ENCODE measurements at regions not wholly inside any gene's neighbourhood (a gene's known extent, or its start where the extent isn't known, plus 50 kb on each side); places are given as distances from the start of the nearest gene placed in this dataset.

DNA sequence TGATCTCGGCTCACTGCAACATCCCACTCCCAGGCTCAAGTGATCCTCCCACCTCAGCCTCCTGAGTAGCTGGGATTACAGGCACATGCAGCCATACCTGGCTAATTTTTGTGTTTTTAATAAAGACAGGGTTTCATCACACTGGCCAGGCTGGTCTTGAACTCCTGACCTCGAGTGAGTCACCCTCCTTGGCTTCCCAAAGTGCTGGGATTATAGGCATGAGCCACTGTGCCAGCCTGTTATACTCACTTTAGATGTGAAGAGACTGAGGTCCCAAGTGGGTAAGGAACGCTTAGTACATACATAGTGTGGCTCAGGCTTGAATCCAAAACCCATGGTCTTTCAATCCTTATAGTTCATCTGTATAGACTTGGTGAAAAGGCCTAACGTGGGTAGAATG lies 63.7 kb upstream of the EPS8L3 start:
- Histone ChIP-seq H3K27ac (no peak overlapping the region), H3K36me3 (no peaks in the 10 kb centered on the region), H3K9me3 (peaks cover 0 to 6% (median 2%) of the 10 kb centered on the region in 4 donors), H3K4me3 (no peak overlapping the region), H3K4me1 (peaks cover 21 to 52% (median 27%) of the 10 kb centered on the region in 4 donors), H3K27me3 (no peaks in the 10 kb centered on the region)
- no peak for DNase-seq
- intact Hi-C loops (cut with DNase I; ENCODE audit: low total_unique reads) = no loop called here
- 78 to 91% (median 85%) methylated on average over 4 of the region's 4 CpGs for WGBS, 5 donors
- TF ChIP-seq POLR2AphosphoS5 (IDR thresholded peaks at IDR 0.05) = no peak
- TF ChIP-seq EP300 (IDR thresholded peaks at IDR 0.05) = no peak
- TF ChIP-seq, protein P1, sequence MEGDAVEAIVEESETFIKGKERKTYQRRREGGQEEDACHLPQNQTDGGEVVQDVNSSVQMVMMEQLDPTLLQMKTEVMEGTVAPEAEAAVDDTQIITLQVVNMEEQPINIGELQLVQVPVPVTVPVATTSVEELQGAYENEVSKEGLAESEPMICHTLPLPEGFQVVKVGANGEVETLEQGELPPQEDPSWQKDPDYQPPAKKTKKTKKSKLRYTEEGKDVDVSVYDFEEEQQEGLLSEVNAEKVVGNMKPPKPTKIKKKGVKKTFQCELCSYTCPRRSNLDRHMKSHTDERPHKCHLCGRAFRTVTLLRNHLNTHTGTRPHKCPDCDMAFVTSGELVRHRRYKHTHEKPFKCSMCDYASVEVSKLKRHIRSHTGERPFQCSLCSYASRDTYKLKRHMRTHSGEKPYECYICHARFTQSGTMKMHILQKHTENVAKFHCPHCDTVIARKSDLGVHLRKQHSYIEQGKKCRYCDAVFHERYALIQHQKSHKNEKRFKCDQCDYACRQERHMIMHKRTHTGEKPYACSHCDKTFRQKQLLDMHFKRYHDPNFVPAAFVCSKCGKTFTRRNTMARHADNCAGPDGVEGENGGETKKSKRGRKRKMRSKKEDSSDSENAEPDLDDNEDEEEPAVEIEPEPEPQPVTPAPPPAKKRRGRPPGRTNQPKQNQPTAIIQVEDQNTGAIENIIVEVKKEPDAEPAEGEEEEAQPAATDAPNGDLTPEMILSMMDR (IDR thresholded peaks at IDR 0.05) = no peak
- no peak for TF ChIP-seq POLR2A (IDR thresholded peaks at IDR 0.05)

DNA sequence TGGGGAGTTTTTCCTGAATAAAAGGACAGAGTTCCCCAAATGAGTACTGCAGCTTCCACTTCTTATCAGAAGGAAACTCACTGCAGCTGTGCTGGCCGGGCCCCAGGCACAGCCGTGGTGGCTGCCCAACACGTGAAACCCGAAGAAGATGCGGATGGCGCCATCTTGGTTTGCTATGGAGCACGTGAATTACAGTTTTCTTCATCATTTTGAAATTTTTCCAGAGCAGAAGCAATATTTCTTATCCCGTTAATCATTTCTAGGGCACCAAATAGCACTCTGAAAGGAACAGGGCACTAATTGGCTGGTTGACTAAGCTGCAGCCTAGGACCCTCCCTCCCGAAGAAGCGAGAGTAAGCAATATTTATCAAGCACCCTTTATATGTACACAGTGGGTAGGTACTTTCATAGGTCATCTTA lies 63.2 kb upstream of the EPS8L3 start:
- TF ChIP-seq POLR2A (IDR thresholded peaks at IDR 0.05) (no peak), POLR2AphosphoS5 (IDR thresholded peaks at IDR 0.05) (no peak), EP300 (IDR thresholded peaks at IDR 0.05) (no peak)
- TF ChIP-seq, protein P1 (IDR thresholded peaks at IDR 0.05) = no peak
- intact Hi-C loops (cut with DNase I; ENCODE audit: low total_unique reads) = no loop called here
- Histone ChIP-seq H3K27ac (no peak overlapping the region), H3K27me3 (no peaks in the 10 kb centered on the region), H3K4me1 (peaks cover 26 to 58% (median 30%) of the 10 kb centered on the region in 4 donors), H3K9me3 (peaks cover 0 to under 1% (median 0%) of the 10 kb centered on the region in 4 donors), H3K36me3 (no peaks in the 10 kb centered on the region), H3K4me3 (no peak overlapping the region)
- 70 to 83% (median 80%) methylated on average over 10 of the region's 10 CpGs for WGBS, 5 donors
- no peak for DNase-seq

DNA sequence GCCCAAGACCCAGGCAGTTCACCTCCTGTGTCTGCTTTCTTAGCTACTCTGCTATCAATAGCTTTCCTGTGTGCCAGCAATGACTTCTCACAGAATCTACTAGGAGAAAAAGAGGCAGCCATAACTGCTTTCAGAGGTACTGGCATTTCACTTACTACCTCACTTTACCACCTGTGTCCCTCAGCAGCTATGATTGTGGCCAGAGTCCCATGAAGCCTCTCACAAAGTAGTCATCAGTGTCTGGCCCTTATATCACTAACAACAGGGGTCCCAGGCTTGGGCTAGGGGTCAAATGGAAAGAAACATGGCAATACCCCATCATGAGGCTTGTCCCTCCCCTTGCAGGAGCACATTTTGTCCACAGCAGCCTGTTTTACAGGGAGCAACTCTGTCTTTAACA lies 62.7 kb upstream of the EPS8L3 start:
- Histone ChIP-seq H3K4me1 (peaks cover 31 to 63% (median 35%) of the 10 kb centered on the region in 4 donors), H3K36me3 (no peaks in the 10 kb centered on the region), H3K9me3 (no peaks in the 10 kb centered on the region), H3K4me3 (no peak overlapping the region), H3K27me3 (no peaks in the 10 kb centered on the region), H3K27ac (peak overlapping the region in 1 of 5 donors; percentile 2)
- TF ChIP-seq POLR2AphosphoS5 (IDR thresholded peaks at IDR 0.05) = no peak
- no peak for TF ChIP-seq POLR2A (IDR thresholded peaks at IDR 0.05)
- TF ChIP-seq EP300 (IDR thresholded peaks at IDR 0.05) = no peak
- TF ChIP-seq, protein P1 (IDR thresholded peaks at IDR 0.05) = no peak
- DNase-seq = no peak
- intact Hi-C loops (cut with DNase I; ENCODE audit: low total_unique reads) = no loop called here

DNA sequence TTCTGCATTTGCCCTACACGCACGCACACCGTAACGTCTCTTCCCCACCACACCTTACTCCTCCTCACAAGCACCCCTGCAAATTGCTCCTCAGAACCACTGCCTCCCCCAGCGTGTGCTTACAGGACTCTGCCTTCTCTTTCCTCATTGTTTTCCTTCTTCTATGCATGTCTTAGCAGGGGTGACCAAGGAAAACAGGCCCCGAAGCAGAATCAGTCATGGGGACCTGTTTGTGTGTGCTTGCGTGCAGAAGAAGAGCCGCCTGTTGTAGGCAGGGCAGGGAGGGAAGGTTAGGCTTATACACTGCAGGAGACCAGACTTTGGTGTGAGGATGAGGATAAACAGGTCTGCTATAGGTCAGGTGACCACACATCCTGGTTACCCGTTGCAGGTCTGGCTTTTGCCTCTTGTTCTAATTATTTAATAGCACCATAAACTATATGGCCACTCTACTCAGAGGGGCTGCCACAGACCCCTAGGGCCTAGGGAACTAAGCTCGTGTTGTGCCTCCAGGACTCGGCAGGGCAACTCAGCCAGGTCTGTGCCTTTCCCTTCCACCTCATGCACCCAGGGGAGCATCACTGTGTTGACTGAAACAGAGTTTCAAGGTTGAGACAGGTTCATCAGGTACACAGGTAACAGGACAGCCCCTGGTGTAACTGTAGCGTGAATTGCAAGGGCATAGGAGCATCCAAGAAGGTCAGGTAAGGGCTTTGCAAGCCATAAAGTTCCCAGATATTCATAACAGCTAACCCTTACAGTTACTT lies 60.8 kb upstream of the EPS8L3 start:
- 76 to 87% (median 81%) methylated on average over 12 of the region's 12 CpGs for WGBS, 5 donors
- Histone ChIP-seq H3K4me3 (no peak overlapping the region), H3K4me1 (peaks cover 31 to 74% (median 37%) of the 10 kb centered on the region in 4 donors), H3K9me3 (no peaks in the 10 kb centered on the region), H3K27me3 (no peaks in the 10 kb centered on the region), H3K36me3 (no peaks in the 10 kb centered on the region), H3K27ac (peak overlapping the region in 4 of 5 donors; percentile 61 to 73 (median 64))
- no peak for DNase-seq
- intact Hi-C loops (cut with DNase I; ENCODE audit: low total_unique reads) = no loop called here
- TF ChIP-seq EP300 (IDR thresholded peaks at IDR 0.05) = no peak
- no peak for TF ChIP-seq POLR2AphosphoS5 (IDR thresholded peaks at IDR 0.05)
- no peak for TF ChIP-seq POLR2A (IDR thresholded peaks at IDR 0.05)
- TF ChIP-seq, protein P1 (IDR thresholded peaks at IDR 0.05) = no peak

Data from stomach (tissue), 8 donors.